Endothelial cell (in vitro differentiated cells): ENCODE measurements at regions not wholly inside any gene's neighbourhood (a gene's known extent, or its start where the extent isn't known, plus 50 kb on each side); places are given as distances from the start of the nearest gene placed in this dataset.

Experiments
- DNase-seq: peaks from one replicate; pipeline ENCODE4 v3.0.0; 2021; ENCODE audit warnings: low spot score
- H3K27ac Mint-ChIP-seq: one replicate; pipeline ENCODE4 v1.8.0; 2021; ENCODE audit warnings: mixed read lengths, inconsistent platforms; ENCODE audit not compliant: unreplicated experiment
- H3K27me3 Mint-ChIP-seq: one replicate; pipeline ENCODE4 v1.8.0; 2021; ENCODE audit warnings: mild to moderate bottlenecking, moderate library complexity, mixed read lengths, inconsistent platforms; ENCODE audit not compliant: unreplicated experiment
- H3K36me3 Mint-ChIP-seq: one replicate; pipeline ENCODE4 v1.8.0; 2021; ENCODE audit warnings: mild to moderate bottlenecking, low read depth, mixed read lengths, inconsistent platforms; ENCODE audit not compliant: unreplicated experiment
- H3K4me1 Mint-ChIP-seq: one replicate; pipeline ENCODE4 v1.8.0; 2021; ENCODE audit warnings: mild to moderate bottlenecking, mixed read lengths, inconsistent platforms; ENCODE audit not compliant: unreplicated experiment
- H3K4me3 Mint-ChIP-seq: one replicate; pipeline ENCODE4 v1.8.0; 2021; ENCODE audit warnings: mild to moderate bottlenecking, mixed read lengths, inconsistent platforms; ENCODE audit not compliant: unreplicated experiment
- H3K9me3 Mint-ChIP-seq: one replicate; pipeline ENCODE4 v1.8.0; 2021; ENCODE audit warnings: mixed read lengths, inconsistent platforms; ENCODE audit not compliant: unreplicated experiment
- TF ChIP-seq, protein P1 (sequence below): fragments of 200-600 bp; sonication (generic); IDR thresholded peaks from one replicate; pipeline ENCODE4 v1.5.0; 2021; ENCODE audit warnings: antibody characterized with exemption; ENCODE audit not compliant: unreplicated experiment

DNA sequence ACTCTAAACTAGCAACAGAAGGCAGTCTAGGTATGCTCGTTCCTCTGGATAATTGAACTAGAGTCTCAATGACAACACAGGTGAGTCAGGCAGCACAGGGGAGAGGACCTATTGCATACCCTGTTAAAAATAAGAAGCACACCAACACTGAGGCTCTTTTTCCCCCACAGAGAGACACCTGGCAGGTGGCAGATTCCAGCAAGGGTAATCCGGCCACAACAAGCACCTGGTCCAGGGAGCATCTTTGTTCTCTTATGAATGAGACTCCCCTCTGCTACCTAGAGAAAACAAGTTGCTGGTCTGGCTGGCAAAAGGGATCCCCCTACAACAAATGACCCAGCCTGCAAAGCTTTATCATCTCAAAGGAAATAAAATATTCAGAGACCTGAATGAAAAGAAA, 508.9 kb upstream of the POU3F3 start:
- Mint-ChIP-seq H3K36me3 (no peaks in the 10 kb centered on the region), H3K27ac (no peak overlapping the region), H3K9me3 (no peaks in the 10 kb centered on the region), H3K27me3 (no peaks in the 10 kb centered on the region), H3K4me3 (no peak overlapping the region), H3K4me1 (no peaks in the 10 kb centered on the region)
- TF ChIP-seq, protein P1, sequence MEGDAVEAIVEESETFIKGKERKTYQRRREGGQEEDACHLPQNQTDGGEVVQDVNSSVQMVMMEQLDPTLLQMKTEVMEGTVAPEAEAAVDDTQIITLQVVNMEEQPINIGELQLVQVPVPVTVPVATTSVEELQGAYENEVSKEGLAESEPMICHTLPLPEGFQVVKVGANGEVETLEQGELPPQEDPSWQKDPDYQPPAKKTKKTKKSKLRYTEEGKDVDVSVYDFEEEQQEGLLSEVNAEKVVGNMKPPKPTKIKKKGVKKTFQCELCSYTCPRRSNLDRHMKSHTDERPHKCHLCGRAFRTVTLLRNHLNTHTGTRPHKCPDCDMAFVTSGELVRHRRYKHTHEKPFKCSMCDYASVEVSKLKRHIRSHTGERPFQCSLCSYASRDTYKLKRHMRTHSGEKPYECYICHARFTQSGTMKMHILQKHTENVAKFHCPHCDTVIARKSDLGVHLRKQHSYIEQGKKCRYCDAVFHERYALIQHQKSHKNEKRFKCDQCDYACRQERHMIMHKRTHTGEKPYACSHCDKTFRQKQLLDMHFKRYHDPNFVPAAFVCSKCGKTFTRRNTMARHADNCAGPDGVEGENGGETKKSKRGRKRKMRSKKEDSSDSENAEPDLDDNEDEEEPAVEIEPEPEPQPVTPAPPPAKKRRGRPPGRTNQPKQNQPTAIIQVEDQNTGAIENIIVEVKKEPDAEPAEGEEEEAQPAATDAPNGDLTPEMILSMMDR: no peak
- no peak for DNase-seq

DNA sequence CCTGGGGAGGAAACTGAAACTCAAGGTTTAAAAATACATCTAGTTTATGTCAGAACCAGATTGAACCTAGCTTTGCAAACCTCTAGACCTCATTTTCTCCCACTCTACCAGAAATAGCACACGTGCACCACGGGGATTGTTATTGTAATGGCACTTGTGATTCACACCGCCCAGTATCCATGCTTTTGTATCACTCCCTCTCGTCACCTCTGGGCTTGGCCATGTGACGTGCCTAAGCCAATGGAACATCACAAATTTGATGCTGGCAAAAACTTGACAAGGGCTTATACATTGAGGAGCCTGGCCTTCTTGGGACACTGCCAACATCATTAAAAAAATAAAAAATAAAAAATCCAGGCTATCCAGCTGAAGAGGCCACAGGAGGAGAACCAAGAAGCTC, 495.8 kb upstream of the POU3F3 start:
- no peak for DNase-seq
- Mint-ChIP-seq H3K4me1 (no peaks in the 10 kb centered on the region), H3K9me3 (no peaks in the 10 kb centered on the region), H3K27ac (no peak overlapping the region), H3K36me3 (no peaks in the 10 kb centered on the region), H3K27me3 (peaks cover 2% of the 10 kb centered on the region), H3K4me3 (no peak overlapping the region)
- TF ChIP-seq, protein P1: no peak

DNA sequence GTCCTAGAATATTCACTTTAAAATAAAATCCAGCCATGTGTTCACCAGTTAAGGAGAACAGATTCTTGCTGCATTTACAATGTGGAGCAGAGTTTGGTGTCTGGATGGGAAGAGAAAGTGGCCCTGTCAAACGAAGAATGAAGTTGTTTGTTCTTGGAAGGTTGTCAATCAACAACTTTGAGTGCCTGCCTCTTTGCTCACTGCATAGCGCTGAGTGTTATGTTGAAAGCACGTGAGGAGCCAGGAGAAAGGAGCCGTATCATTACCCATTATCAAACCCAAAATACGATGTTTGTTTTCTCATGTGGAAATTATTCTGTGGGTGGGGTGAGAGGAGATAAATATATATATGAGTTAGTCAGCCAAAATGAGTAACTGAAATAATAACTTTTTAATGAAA, 492.5 kb upstream of the POU3F3 start:
- TF ChIP-seq, protein P1: no peak
- H3K27ac Mint-ChIP-seq: no peak overlapping the region

DNA sequence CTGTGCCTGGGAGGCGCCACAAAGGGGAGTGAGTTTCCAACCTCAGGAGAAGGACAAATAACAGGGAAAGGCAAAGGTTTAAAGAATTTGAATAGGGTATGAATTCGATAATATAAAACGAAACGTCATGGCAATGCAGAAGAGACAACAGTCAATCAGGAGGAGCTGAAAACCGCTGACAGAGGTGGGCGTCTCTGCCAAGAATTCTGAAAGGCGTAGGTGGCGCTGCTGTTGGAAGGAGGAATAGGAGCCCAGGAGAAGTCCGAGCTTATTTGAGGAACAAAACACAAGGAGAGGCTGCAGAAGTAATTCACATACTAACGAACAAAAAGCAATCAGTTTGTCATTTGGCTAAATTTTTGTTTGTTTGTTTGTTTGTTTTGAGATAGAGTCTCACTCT, 485.8 kb upstream of the POU3F3 start:
- TF ChIP-seq, protein P1: no peak
- Mint-ChIP-seq H3K9me3 (no peaks in the 10 kb centered on the region), H3K27ac (no peak overlapping the region), H3K27me3 (peaks cover 3% of the 10 kb centered on the region), H3K4me1 (peaks cover 2% of the 10 kb centered on the region), H3K36me3 (no peaks in the 10 kb centered on the region), H3K4me3 (no peak overlapping the region)
- no peak for DNase-seq

More for the DNA sequence above, 492.5 kb upstream of the POU3F3 start:
- no peak for DNase-seq
- Mint-ChIP-seq H3K9me3 (no peaks in the 10 kb centered on the region), H3K4me1 (no peaks in the 10 kb centered on the region), H3K4me3 (no peak overlapping the region), H3K27me3 (peaks cover 2% of the 10 kb centered on the region), H3K36me3 (no peaks in the 10 kb centered on the region)

DNA sequence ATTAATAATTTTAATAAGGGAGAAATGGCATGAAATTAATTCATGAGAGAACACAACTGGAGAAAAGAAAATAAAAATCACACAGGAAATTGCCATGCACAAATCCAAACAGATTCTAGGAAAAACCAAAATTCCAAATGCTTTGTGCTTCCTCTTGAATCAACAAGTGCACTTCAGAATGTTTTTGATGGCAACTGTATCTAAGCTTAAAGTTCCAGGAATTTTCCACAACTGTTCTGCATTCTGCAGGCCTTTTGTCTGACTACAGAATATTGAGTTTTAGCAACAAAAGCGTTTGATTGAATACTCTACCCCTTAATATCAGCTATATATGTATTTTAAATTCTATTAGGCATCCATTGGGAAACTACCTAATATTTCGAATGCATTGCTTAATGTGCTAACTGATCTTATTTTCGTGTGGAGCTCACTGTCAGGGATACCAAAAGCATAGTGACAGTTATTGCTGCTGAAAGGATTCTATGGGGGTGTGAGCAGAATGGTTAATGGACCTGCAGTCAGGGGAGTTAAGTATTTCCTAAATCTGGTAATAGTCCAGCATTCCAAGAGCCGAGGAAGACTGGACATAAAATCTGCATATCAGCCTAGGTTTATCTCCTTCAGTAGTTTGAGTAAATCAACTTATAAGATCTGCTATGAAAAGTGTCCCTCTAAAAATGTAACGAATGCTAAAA, 482.7 kb upstream of the POU3F3 start:
- Mint-ChIP-seq H3K27ac (no peak overlapping the region), H3K27me3 (peaks cover 3% of the 10 kb centered on the region)
- no peak for DNase-seq

More for the DNA sequence above, 482.7 kb upstream of the POU3F3 start:
- Mint-ChIP-seq H3K4me1 (peaks cover 2% of the 10 kb centered on the region), H3K9me3 (no peaks in the 10 kb centered on the region), H3K36me3 (no peaks in the 10 kb centered on the region), H3K4me3 (no peak overlapping the region)
- TF ChIP-seq, protein P1: no peak
